ENCODE measurements at regions not wholly inside any gene's neighbourhood (a gene's known extent, or its start where the extent isn't known, plus 50 kb on each side); places are given as distances from the start of the nearest gene placed in this dataset.
A peak's percentile ranks its signal among the peaks of the same experiment; 100 is the strongest.

- TF ChIP-seq, protein P1, sequence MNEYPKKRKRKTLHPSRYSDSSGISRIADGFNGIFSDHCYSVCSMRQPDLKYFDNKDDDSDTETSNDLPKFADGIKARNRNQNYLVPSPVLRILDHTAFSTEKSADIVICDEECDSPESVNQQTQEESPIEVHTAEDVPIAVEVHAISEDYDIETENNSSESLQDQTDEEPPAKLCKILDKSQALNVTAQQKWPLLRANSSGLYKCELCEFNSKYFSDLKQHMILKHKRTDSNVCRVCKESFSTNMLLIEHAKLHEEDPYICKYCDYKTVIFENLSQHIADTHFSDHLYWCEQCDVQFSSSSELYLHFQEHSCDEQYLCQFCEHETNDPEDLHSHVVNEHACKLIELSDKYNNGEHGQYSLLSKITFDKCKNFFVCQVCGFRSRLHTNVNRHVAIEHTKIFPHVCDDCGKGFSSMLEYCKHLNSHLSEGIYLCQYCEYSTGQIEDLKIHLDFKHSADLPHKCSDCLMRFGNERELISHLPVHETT (tag by site-specific recombination; IDR thresholded peaks at IDR 0.05): no peak
- no peak for TF ChIP-seq ZNF580 (tag by site-specific recombination; IDR thresholded peaks at IDR 0.05)
- TF ChIP-seq ZNF223 (tag by site-specific recombination; IDR thresholded peaks at IDR 0.05): no peak
- no peak for TF ChIP-seq PRDM6 (tag by site-specific recombination; IDR thresholded peaks at IDR 0.05)
- TF ChIP-seq ZNF140 (tag by site-specific recombination; IDR thresholded peaks at IDR 0.05): no peak
- no peak for TF ChIP-seq ZSCAN16 (tag by site-specific recombination; IDR thresholded peaks at IDR 0.05)
- TF ChIP-seq ZNF155 (tag by site-specific recombination; IDR thresholded peaks at IDR 0.05): no peak
- TF ChIP-seq SALL2 (tag by site-specific recombination; IDR thresholded peaks at IDR 0.05; ENCODE audit: borderline replicate concordance): 0 out of 2 replicates have a peak, but pooled peaks have one; percentile 42
- TF ChIP-seq ZNF146 (tag by site-specific recombination; IDR thresholded peaks at IDR 0.05): no peak
- no peak for TF ChIP-seq ZNF76 (tag by site-specific recombination; IDR thresholded peaks at IDR 0.05; ENCODE audit: borderline replicate concordance, low read depth)
- no peak for TF ChIP-seq ZNF112 (tag by site-specific recombination; IDR thresholded peaks at IDR 0.05)
- no peak for TF ChIP-seq ZNF292 (tag by site-specific recombination; IDR thresholded peaks at IDR 0.05; ENCODE audit: borderline replicate concordance, low read depth)
- TF ChIP-seq ZNF654 (tag by site-specific recombination; IDR thresholded peaks at IDR 0.05; ENCODE audit: low read depth): no peak
- TF ChIP-seq OVOL3 (tag by site-specific recombination; IDR thresholded peaks at IDR 0.05): no peak
- TF ChIP-seq SP3 (tag by site-specific recombination; IDR thresholded peaks at IDR 0.05): no peak
- no peak for TF ChIP-seq ZNF133 (tag by site-specific recombination; IDR thresholded peaks at IDR 0.05)
- TF ChIP-seq ZBTB1 (tag by site-specific recombination; IDR thresholded peaks at IDR 0.05): no peak
- TF ChIP-seq ZNF426 (tag by site-specific recombination; IDR thresholded peaks at IDR 0.05): no peak
- no peak for TF ChIP-seq ZXDB (tag by site-specific recombination; IDR thresholded peaks at IDR 0.05)
- no peak for TF ChIP-seq MEIS1 (CRISPR knock-in tag; IDR thresholded peaks at IDR 0.05; ENCODE audit: borderline replicate concordance)
- no peak for TF ChIP-seq GLI4 (tag by site-specific recombination; IDR thresholded peaks at IDR 0.05)
- TF ChIP-seq, protein P2, sequence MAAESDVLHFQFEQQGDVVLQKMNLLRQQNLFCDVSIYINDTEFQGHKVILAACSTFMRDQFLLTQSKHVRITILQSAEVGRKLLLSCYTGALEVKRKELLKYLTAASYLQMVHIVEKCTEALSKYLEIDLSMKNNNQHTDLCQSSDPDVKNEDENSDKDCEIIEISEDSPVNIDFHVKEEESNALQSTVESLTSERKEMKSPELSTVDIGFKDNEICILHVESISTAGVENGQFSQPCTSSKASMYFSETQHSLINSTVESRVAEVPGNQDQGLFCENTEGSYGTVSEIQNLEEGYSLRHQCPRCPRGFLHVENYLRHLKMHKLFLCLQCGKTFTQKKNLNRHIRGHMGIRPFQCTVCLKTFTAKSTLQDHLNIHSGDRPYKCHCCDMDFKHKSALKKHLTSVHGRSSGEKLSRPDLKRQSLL (tag by site-specific recombination; IDR thresholded peaks at IDR 0.05): no peak
- no peak for TF ChIP-seq ZNF544 (tag by site-specific recombination; IDR thresholded peaks at IDR 0.05)
- TF ChIP-seq ZNF776 (tag by site-specific recombination; IDR thresholded peaks at IDR 0.05; ENCODE audit: borderline replicate concordance): peak; percentile 77; the same call in 1 of the 2 replicates
- TF ChIP-seq KLF8 (tag by site-specific recombination; IDR thresholded peaks at IDR 0.05): no peak
- TF ChIP-seq, protein P3, sequence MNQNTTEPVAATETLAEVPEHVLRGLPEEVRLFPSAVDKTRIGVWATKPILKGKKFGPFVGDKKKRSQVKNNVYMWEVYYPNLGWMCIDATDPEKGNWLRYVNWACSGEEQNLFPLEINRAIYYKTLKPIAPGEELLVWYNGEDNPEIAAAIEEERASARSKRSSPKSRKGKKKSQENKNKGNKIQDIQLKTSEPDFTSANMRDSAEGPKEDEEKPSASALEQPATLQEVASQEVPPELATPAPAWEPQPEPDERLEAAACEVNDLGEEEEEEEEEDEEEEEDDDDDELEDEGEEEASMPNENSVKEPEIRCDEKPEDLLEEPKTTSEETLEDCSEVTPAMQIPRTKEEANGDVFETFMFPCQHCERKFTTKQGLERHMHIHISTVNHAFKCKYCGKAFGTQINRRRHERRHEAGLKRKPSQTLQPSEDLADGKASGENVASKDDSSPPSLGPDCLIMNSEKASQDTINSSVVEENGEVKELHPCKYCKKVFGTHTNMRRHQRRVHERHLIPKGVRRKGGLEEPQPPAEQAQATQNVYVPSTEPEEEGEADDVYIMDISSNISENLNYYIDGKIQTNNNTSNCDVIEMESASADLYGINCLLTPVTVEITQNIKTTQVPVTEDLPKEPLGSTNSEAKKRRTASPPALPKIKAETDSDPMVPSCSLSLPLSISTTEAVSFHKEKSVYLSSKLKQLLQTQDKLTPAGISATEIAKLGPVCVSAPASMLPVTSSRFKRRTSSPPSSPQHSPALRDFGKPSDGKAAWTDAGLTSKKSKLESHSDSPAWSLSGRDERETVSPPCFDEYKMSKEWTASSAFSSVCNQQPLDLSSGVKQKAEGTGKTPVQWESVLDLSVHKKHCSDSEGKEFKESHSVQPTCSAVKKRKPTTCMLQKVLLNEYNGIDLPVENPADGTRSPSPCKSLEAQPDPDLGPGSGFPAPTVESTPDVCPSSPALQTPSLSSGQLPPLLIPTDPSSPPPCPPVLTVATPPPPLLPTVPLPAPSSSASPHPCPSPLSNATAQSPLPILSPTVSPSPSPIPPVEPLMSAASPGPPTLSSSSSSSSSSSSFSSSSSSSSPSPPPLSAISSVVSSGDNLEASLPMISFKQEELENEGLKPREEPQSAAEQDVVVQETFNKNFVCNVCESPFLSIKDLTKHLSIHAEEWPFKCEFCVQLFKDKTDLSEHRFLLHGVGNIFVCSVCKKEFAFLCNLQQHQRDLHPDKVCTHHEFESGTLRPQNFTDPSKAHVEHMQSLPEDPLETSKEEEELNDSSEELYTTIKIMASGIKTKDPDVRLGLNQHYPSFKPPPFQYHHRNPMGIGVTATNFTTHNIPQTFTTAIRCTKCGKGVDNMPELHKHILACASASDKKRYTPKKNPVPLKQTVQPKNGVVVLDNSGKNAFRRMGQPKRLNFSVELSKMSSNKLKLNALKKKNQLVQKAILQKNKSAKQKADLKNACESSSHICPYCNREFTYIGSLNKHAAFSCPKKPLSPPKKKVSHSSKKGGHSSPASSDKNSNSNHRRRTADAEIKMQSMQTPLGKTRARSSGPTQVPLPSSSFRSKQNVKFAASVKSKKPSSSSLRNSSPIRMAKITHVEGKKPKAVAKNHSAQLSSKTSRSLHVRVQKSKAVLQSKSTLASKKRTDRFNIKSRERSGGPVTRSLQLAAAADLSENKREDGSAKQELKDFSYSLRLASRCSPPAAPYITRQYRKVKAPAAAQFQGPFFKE (tag by site-specific recombination; IDR thresholded peaks at IDR 0.05; ENCODE audit: borderline replicate concordance): no peak
- no peak for TF ChIP-seq ZNF571 (tag by site-specific recombination; IDR thresholded peaks at IDR 0.05)
- TF ChIP-seq ZBTB10 (tag by site-specific recombination; IDR thresholded peaks at IDR 0.05): no peak
- TF ChIP-seq ZNF660 (tag by site-specific recombination; IDR thresholded peaks at IDR 0.05): no peak
These were observed 231.0 kb downstream of the UQCRFS1 start (continued) for GRCh38 chr19:28981994-28982393.
